SIG-M5 (cell line): ENCODE measurements at regions not wholly inside any gene's neighbourhood (a gene's known extent, or its start where the extent isn't known, plus 50 kb on each side); places are given as distances from the start of the nearest gene placed in this dataset.

Experiments used
- DNase-seq: peaks from one replicate; lab custom pipeline; 2025; lab: John Stamatoyannopoulos, UW

DNA sequence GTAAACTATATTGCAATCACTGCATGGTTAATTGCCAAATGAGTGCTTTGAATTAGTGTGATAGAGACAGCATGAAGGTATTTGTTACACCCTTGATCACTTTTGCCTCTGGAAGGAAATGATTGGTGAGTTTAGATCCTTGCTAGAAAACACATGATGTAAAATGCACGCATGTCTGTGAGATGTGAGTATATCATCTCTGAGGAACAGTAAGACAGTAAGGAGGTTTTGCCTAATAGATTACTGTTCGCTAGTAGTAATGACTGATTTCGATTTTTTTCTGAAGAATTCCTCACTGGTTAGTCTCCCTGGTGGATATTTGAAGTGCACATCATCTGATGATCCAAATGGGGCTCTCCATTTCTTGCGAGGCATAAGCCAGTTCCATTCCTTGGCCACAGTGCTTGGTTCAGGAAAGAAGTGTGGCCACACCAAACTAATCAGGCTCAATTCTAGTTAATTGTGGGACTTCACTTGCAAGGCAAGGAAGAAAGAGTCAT, 156.4 kb upstream of the ADRA1B start:
- no peak for DNase-seq

DNA sequence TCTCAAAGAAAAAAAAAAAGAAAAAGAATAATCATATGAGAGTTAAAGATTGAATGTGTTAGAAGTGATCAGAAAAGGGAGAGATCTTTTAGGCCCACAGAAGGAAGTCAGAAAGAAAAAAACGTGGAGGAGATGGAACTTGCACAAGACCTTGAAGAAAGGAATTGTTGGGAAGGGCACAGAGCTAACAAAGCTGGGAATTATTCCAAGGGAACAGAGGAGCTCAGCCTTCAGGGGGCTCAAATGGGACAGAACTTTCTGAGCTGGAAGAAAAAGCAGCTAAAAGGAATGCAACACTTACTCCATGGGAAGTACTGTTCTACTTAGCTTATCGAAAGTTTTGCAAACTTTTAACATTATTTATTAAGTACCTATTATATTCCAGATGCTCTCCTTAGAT, 153.4 kb upstream of the ADRA1B start:
- no peak for DNase-seq

DNA sequence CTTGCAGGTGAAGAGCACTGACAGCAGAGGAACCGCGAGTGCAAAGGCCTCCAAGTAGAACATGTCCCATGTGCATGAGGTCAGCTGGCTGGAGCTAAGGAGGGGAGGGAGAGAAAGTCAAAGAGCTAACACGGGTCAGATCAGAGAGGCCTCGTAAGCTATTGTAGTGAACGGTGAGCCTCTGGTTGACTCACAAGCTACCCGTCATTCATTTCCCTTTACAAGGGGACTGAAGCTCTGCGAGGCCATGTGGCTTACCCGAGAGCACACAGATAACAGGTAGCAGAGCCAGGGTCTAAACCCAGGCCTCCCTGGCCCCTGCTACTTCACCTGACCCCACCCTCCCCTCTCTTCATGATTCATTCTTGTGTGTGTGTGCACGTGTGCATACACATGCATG, 152.7 kb upstream of the ADRA1B start:
- no peak for DNase-seq

DNA sequence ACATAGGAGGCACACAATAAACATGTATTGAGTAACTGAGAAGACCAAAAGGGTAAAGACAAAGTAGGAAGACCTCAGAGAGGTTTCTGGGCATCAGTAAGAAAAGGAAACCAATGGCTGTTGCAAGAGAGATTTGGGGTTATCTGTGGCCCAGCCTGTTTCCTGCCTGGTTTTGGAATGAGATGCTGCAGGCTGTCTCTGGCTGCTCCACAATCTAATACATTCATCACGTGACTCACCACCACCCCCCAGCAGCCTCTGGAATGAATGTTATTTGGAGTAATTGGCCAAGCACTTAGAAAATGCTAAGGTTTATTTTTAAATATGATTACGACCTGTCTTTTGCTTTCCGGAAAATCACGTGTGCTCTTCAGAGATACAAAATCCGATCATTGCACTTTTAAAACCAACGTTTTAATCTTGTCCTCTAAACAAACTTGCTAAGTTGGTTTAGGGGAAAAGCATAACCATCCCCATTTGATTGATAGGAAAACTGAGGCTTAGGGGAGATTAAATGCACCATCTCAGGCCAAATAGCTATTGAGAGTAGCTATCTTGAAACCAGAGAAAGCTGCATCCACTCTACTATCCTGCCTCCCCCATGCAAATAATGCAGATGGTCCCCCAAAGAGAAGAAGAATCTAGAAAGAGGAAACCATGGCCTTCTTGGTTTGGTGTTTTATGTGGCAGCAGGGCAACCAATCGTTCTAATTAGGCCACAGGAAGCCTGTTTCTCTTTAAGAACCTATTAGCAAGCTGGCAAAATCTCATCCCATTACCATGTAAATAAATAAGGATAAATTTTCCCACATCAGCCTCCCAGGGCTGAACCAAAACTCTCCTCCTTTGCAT, 151.8 kb upstream of the ADRA1B start:
- no peak for DNase-seq

DNA sequence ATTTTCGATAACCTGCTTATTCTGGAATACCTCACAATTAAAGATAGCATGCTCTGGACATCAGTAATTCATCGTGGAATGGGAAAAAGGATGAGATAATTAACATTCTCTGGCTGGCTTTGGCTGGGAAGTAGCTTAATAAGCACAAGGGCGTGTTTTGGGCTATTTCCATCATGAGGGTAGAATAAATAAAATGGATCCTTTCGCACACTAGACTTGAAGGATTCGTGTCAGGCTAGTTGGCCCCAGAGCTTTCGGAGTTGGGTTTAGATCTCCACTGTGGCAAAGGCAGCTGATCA, 151.2 kb upstream of the ADRA1B start:
- DNase-seq: no peak

DNA sequence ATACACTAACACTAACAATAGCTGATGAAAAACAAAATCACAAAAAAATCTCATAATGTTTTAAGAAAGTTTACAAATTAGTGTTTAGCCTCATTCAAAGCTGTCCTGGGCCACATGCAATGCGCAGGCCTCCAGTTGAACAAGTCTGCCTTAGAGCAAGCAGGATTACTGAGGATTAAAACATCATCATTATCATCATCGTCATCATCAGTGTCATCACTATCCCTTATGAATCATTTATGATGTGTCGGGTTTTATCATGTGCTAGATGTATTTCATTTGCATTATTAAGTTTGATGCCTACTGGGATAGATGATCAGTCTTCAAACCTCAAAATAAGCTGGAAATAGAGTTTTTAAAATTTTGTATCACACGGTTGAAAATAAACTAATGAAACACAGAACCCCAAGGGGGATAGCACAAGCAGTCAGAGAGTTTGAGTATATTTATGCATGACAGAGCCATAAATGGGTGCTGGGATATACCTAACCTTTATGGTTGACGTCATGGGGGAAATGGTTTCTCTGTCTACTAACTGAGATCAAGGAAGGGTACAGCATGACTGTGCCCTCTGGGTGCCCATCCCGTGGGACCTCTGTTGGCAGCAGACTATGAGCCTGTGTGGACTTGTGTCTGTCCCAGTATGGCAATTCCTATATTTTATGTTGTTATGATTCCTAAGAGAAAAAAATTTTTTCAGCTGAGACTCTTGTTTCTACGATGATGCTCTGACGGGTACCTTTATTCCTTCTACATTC, 150.3 kb upstream of the ADRA1B start:
- DNase-seq: no peak

DNA sequence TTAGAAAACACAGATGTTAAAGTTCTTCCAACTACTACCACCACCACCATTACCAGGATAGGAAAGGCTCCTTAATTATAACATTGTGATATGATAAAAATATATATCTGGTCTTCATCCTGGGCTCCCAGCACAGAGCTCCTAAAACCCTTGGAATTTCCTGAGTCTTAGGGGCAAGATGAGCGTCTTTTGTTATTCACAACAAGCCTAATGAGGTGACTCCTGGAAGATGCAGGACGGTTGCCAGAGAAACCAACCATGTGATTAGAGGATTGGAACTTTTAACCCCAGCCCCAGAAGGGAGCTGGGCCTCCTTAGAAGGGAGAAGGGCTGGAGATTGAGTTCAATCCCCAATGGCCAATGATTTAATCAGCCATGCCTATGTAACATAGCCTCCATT, 148.0 kb upstream of the ADRA1B start:
- DNase-seq: no peak

DNA sequence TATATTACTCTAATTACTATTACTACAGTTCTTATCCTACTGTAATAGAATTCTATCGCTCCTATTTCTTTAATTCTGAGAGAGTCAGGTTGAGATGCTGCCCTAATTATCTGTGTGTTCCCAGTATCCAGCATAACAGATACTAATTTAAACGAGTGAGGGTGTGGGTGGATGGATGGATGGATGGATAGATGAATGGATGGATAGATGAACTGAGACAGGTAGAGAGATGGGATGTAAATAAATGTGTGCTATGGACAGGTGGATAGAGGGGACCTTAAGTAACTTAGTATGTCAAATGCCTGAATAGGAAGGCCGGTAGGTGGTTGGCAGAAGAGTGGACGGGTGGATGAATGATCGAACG, 143.6 kb upstream of the ADRA1B start:
- DNase-seq: no peak

DNA sequence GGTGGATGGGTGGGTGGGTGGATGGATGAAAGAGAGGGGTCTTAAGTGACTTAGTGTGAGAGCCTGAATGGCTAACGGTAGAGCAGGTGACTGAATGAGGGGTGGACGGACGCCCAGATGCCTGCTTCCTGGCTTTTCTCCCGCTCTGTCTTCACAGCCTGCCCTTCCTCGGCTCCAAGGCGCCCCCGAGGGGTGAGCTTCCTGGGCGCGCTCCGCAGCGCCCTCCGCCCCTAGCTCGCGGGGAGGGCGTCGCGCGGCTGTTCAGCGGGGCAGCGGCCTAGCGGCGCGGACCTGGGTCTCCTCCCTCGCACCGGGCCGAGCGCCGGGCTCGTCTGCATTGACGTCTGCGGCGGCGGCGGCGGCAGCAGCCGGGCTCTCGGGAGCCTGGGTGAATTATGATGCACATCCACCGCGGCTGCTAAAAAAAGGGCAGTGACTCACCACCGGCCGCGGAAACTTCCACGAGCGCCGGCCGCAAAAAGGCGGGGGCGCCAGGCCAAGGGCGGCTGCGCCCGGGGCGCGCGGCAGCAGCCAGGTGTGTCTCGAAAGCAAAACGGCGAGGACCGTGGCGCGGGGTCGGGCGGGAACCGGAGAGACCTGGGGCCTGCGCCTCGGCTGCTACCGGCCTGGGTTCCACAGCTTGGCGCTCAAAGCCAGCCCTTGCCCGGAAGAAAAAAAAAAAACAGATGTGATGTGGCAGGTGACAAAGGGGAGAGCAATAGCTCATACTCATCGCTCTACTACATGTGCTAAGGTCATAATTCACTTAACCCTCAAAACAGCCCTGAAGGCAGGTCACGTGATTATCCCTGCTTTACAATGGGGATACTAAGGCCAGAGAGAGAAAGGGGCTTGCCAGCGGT, 143.0 kb upstream of the ADRA1B start:
- no peak for DNase-seq

DNA sequence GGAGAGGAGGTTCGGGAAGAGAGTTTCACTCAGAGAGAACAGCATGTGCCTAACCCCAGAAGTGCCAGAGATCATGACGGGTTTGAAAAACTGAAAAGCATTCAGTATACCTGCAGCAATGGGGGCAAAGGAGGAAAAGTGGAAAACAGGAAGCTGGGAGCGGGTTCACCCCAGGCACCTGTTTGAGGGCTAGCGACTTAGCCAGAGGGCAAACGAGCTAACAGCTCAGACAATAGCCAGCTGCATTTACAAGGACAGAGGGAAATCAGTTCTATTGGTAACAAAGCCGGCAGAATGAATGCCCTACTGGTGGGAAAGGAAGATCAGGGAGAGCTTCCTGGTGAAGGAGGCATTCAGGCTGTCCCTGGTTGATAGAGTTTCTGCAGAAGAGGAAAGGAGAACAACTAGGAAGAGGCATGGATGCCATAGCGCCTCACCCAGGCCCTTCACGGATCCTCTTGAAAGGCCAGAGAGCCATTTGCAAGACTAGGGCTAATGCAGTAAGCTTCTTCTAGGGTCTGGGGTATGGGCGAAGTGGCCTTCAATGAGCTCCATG, 141.7 kb upstream of the ADRA1B start:
- DNase-seq: no peak

DNA sequence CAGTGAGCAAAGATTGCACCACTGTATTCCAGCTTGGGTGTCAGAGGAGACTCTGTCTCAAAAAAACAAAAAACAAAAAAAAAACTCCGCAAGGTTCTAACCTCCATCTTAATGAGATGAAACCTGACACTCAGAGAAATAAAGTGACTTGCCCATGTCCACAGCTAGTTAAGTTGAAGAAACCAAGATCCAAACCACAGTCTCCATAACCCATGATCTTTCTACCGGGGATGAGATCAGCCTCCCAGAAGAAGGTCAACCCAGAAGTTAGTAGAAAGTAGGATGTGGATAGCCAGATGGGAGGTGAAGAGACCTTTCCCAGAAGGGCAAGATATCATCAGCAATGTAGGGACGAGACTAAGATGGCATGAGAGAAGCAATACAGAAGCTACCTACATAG, 140.4 kb upstream of the ADRA1B start:
- DNase-seq: no peak

DNA sequence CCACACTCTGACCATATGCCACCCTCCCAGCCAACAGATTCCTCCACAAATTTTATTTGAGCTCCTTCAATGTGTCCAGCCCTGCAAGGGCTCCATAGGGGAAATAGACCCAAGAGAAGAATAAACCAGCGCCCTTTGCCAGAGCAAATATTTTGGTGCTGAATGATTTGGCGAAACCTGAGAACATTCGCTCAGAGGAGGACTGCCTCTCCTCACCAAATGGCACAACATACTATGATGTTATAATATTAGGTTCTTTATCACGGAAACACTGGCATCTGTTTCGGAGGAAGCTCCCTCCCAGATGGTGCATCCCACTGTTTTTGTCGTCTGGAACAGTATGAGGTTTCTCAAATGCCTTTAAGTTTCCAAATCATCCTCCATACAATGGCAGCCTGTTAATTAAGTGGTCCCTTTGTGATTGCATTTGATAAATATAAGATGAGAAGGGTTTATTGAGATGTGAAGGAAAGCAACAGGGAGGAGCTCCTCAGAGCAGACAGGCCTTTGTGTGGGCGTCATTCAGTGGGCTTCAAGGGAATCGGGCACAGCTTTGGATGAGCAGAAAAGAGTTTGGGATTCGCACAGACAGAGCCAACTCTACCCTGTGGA, 139.1 kb upstream of the ADRA1B start:
- no peak for DNase-seq

DNA sequence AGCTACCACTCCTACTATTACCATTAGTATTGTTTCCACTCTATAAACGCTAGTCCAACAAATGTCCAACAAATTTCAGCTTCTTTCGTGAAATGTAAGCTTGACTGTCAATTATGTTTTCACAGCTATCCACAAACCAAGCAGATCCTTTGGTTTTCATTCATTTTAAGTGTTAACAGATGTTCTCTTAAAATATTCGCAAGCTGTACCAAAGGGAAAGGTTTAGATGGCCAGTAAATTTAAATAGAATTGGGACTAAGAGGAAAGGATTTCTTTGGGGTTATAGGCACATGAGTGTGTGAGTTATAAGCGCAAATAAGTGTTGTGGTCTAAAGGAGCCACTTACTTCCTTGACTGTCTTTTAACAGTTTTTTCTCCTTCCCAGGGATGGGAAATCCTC, 136.8 kb upstream of the ADRA1B start:
- no peak for DNase-seq

DNA sequence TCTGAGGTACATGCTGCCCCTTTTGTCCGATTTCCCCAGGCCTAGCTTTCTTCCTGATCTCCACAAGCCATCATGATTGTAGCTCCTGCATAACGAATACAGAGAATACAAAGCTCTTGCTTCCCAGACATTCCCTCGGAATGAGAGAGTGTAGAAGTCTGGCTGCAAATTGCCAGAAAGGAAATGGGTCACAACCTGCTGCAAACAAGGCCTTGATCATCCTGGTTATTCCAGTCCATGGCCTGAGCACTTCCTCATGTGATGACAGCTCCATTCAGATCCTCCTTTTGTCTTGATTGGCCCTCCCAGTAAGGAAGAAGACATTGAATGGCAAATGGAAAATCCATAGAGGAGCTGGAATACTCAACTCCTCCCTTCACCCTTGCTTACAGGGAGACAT, 136.0 kb upstream of the ADRA1B start:
- no peak for DNase-seq

DNA sequence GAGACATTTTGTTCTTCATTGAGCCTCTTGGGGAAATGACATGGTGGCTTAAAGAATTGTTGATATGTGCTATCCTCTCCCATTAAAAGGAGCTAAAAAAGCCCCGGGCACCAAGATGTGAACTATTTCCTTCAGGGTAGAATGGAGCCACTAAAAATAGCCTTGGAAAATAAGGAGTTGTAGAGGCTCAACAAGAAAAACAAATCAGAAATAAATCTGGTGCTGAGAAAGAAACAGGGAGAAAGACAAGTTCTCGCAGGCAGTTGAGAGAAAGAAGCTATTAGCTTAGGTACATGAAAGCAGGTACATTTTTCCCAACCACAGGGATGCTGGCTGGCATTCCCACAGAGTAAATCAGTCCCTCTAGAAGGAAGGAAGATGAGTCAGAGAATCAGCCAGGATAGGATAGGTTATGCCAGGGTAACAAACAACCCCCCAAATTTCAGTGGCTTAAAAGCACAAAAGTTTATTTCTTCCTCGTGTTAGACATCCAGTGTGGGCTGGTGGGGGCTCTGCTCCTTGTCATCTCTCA, 134.6 kb upstream of the ADRA1B start:
- no peak for DNase-seq

DNA sequence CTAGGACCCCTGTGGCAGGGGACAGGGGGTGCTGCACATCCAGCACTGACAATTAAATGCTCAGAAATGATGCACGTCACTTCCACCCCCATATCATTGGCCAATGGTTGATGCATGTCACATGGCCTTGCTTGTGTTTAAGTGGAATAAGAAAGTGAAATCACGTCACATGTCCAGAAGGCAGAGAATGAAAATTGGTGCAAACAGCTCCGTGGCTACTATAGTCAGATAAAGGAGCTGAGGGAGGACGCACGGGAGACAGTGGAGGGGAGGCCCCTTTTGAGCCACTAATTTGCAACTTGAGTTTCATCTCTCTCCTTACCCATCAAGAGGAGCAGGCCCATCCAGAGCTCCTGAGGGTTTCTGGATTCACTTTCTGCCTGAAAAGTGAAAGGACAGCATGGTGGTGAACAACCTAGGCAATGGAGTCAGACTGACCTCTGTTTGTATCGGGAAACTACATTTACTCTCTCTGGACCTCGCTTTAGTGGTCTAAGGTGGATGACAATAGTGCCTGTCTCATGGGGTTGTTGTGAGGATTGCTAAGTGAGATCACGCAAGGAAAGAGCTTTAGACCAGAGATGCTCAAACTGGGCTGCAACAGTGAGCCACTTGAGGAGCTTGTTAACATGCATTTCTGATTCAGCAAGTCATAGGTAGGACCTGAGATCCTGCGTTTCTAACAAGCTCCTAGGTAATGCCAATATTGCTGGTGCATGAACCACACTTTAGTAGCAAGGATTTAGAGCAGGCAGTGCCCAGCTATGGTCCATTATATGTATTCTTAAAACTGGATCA, 133.9 kb upstream of the ADRA1B start:
- no peak for DNase-seq

DNA sequence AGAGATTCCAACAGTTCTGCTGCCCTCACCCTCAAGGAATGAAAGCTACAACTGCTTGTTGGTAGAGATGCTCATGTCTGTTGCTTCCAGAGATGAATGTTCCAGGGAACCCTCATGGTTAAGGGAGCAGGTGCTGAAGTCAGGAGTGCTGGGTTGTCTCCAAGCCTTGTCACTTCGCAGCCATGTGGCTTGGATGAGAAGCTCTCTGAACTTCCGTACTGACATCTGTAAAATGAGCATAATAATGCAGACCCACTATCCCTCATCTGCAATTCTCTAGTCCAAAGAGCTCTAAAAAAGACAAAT, 133.3 kb upstream of the ADRA1B start:
- no peak for DNase-seq

DNA sequence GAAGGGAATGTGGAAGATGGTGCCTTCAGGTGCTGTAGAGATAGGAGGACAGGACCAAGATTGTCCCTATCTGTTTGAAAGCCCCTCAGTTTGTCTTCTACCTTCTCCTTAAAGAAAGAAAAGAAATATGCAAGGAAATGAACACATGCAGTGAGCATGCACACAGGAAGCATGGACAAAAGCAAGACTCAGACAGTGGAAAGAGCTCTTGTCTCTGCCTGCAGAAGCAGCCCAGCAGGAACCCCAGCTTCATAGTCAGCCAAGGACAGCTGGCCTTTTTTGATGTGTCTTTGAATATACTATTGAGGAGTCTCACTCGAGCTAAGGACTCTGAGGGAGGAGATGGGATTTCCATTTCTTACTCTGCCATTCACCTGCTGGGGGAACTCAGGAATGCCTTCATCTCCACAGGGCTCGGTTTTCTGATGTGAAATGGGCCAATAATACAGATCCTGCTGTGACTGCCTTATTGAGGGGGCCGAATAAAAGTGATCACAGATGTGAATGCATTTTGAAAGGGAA, 132.5 kb upstream of the ADRA1B start:
- DNase-seq: no peak

DNA sequence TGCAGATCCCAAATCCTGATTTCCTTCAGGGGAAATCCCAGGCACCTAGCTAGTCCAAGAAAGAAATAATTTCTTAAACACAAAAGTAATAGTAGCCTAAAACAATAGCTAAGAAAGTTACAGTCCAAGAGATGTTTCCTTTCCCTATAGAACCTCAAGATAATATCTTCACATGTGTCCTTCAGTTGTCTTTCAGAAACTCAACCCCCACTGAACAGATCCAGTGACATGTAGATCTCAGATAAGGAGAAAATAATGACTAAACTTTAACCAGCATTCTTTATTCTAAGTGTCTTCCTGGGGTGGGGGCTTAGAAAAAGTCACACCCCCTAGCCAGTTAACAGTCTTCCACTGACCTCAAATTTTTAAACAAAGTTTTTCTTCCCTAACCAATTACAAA, 131.3 kb upstream of the ADRA1B start:
- no peak for DNase-seq

DNA sequence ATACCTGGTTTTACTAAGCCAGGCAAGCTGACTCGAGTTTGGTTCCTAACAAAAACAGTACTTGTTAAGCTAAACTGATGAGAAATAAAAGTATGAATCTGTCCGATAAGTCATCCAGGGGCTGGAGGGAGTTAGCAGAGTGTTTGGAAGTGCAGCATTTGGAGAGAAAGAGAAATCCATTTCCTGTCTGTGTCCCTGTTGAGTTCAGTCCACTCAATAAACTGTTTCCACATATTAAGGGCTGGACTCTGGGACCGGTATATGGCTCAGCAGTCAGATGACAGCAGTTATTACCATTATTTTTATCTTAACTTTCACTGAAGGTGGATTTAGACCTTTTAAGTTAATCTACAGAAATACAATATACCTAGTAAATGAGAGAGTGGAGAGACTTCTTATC, 130.6 kb upstream of the ADRA1B start:
- no peak for DNase-seq

DNA sequence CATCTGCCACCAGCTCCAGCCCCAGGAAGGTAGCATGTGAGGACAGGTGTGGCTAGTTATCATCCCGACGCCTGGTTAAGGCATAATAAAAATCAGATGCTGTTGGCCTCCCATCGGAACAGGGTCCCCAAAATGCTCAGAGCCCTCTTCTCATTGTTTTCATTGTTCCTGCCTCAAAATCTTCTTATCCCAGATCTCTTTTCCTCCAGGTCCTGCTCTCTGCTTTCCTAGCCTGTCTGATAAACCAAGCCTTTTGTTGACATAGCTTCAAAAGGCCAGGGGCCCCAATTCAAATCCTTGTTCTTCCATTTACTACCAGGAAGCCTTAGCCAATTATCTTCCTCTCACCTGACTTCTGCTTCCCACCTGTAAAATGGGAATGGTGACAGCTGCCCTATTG, 130.1 kb upstream of the ADRA1B start:
- DNase-seq: no peak
